ENCODE measurements at regions not wholly inside any gene's neighbourhood (a gene's known extent, or its start where the extent isn't known, plus 50 kb on each side); places are given as distances from the start of the nearest gene placed in this dataset.
"Not testable (repeated sequence)": the region's sequence is repeated elsewhere in the genome, so short reads cannot be mapped to it uniquely, and the experiment has no call there.

DNA sequence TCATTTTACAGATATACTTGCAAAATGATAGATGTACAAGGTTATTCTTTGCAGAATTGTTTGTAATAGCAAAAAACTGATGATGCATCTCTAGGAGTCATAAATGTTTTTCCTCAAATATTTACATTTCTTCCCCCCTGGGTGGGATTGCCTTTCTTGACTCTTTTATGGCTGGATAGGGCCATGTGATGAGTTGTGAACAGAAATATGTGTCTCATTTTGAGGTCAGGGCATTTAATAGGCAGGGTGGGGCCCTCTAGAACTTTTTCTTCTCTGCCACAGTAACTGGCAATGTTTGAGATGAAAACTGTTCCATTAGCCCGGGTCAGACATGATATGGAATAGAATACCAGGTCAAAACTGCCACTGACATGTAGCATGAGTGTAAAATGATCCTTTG is 159.5 kb upstream of the SYNCRIP start:
- no peak for DNase-seq

DNA sequence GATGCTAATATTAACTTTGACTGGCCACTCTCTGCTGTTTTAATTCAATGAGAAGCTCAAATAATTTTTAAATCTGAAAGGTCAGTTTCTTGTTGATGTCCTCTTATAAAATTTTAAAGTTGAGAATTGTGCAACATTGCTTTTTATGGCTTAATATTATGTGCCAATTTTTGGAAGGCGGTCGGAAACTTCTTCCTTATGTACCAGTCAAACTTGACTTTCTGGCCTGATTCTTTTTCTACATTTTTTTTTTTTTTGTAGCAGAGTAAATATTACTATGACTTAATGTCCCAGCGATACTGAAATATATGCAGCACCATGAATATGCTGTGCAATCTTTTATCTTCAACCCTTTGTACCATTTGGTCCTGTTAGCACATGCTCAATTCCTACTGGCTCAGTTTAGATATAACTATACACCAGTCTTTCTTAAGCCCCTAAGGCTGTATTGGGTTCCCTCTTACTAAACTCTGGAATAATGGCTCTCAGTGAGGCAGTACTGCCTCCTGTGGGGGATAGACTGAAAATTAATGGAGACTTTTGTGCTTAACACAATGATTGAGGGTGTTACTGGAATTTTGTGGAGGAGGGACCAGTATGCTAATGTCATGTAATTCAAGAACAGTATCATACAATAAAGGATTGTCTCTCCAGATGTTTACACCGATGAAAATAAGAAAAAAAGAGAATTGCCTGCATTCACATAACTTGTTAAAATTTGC is 156.4 kb upstream of the SYNCRIP start:
- no peak for DNase-seq

GRCh38 chr6:85797993-85798392 is 155.3 kb upstream of the SYNCRIP start:
- no peak for DNase-seq

DNA sequence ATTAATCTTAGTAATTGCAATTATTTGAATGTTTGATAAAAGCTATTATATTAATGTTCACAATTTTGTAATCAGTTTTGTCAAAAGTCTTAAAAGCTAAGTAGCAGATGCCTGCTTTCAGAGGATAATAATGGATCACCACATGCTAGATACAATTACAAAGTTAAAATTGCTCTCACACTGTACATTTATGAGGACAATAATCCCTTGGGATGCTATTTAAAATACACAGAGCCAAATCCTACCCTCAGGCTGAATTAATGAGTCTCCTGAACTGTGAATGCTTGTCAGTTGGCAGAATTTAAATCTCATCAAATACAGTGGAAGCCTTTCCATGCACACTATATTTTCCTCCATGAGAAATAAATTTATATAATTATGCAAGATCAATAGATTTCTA is 153.3 kb upstream of the SYNCRIP start:
- DNase-seq, result no peak

GRCh38 chr6:85792254-85792653 is 149.6 kb upstream of the SYNCRIP start:
- no peak for DNase-seq

GRCh38 chr6:85775883-85776282 is 133.2 kb upstream of the SYNCRIP start:
- DNase-seq, result no peak

DNA sequence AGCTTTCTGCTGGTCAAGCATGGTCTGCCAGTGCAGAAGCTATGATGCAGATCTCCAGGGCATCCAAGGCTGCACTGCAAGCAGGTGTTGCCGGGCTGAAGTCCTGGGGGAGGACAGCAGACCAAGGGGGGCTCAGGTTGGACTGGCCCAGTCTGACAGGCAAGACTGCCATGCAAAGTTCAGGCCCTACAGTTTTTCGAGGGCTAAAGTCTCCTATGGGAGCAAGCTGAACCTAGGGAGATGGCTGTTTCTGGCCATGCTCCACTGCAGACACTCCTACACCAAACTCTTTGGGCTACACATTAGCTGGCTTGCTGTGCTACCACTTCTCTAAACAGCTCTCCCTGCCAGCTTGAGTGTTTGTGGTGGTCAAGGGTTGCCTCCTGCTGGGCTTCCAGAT is 130.0 kb upstream of the SYNCRIP start:
- DNase-seq, result no peak

DNA sequence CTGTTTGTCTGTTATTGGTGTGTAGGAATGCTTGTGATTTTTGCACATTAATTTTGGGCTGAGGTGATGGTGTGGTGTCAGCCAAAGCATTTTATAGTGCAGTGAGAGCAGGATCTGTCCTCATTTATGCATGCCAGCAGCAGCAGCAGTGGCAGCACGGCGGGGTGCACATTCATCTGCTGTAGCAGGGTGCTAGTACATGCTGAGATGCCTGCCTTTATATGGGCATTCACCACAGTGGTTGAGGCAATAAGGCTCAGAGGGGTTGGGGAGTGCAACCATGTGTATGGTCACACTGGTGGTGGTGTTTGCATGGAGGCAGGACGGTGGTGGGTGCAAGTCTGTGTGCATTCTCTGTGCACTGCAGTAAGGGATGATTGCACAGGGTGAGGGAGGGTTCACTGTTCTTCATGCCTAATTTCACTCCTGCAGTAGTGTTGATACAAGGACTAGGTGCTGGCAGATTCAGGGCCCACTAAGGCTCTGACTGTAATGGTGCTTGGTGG is 129.3 kb upstream of the SYNCRIP start:
- DNase-seq, result no peak

DNA sequence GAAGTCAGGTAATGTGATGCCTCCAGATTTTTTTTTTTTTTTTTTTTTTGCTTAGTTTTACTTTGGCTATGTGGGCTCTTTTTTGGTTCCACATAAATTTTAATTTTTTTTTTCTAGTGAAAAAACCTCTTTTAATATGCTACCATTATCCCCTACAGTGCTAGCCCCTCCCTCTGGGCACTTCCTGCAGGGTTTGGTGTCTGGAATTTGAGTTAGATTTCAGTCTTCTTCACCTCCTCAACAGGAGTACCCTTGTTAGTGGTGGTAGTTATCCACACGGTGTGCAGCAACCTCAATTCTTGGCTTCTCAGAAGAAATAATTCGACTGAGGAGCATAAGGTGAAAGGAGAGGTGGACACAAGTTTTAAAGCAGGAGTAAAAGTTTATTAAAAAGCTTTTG is 128.8 kb upstream of the SYNCRIP start:
- no peak for DNase-seq

DNA sequence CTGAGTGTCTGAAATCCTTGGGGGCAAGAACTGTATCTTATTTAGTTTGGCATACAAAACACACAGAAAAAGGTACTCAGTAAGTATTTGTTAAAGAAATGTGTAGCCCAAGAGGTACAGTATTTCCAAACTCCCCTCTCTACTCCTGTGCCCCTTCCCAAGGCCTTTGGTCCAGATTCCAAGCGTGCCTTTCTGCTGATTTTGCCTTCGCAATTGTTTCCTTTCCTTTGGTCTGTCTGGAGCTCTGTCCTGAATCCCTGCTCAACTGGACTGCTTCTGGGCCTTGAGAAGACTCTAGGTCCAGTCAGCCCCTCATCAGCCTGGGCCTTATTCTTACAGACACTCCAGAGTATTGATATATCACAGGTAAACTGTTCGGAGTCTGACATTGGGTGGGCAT is 122.2 kb upstream of the SYNCRIP start:
- no peak for DNase-seq

DNA sequence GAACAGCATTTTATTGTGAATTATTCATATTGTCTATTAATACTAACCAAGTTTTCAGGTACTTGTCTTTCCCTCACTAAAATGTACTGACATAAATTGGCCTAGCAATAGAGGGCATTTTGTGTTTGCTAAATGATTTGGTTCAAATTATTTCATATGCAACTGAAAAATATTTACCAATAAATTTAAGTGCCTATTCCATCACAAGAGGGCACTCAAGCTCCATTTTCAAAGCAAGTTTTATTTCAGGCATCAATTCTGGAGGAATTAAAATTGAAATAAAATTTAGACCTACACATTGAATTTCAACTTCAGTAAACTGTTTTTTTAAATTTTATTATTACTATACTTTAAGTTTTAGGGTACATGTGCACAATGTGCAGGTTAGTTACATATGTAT is 114.3 kb upstream of the SYNCRIP start:
- DNase-seq, result no peak

DNA sequence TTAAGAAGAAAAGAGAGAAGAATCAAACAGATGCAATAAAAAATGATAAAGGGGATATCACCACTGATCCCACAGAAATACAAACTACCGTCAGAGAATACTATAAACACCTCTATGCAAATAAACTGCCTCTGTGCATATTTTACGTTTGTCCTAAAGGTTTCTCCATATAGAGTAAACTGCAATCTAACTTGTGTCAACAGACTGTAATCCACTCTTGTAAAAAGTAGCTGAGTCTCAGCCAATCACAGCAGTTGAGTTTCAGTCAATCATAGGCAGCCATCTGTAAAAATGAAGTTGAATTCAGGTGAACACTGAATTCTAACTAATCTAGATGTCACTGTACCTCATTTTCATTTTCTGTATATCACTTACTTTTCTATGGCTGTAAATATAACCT is 112.2 kb upstream of the SYNCRIP start:
- DNase-seq, result no peak

DNA sequence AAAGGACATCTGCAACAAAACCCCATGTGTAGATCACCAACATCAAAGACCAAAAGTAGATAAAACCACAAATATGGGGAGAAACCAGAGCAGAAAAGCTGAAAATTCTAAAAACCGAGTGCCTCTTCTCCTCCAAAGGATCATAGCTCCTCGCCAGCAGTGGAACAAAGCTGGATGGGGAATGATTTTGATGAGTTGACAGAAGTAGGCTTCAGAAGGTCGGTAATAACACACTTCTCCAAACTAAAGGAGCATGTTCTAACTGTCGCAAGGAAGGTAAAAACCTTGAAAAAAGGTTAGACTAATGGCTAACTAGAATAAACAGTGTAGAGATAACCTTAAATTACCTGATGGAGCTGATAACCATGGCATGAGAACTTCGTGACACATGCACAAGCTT is 109.9 kb upstream of the SYNCRIP start:
- no peak for DNase-seq

DNA sequence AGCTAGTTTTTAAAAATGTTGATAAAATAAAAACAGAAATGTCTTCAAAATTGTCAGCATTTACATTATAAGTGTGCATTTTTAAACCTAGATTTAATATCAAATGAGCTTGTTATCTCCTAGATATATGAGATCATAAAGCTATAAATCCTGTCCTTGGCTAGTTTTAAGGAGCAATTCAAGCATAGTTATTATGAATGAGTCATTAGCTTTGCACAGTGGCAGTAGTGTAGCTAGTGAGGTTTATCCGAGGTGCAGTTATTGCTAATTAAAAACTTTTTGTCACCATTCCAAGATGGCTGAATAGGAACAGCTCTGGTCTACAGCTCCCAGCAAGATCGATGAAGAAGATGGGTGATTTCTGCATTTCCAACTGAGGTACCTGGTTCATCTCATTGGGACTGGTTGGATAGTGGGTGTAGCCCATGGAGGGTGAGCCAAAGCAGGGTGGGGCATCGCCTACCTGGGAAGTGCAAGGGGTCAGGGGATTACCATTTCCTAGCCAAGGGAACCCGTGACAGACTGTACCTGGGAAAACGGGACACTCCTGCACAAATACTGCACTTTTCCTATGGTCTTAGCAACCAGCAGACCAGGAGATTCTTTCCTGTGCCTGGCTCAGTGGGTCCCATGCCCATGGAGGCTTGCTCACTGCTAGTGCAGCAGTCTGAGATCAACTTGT is 108.8 kb upstream of the SYNCRIP start:
- no peak for DNase-seq

GRCh38 chr6:85750146-85750545 is 107.5 kb upstream of the SYNCRIP start:
- not testable (repeated sequence) for DNase-seq

- no peak for DNase-seq
Observed at GRCh38 chr6:85749236-85749635, 106.5 kb upstream of the SYNCRIP start.

DNA sequence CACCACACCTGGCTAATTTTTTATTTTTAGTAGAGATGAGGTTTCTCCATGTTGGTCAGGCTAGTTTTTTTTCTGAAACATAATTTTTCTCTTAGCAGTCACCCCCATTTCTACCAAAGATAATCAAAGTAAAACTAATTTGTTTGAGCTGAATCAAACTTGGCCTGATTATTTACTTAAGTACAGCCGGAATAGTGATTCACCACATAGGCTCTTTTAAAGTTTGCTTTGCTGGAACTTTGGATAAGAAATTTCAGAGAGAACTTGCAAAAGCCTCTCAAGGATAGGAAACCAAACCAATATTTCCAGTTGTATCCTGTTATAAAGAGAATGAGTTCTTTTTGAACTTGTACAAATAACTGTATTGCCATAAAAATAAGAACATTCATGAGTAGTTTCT is 105.0 kb upstream of the SYNCRIP start:
- no peak for DNase-seq

DNA sequence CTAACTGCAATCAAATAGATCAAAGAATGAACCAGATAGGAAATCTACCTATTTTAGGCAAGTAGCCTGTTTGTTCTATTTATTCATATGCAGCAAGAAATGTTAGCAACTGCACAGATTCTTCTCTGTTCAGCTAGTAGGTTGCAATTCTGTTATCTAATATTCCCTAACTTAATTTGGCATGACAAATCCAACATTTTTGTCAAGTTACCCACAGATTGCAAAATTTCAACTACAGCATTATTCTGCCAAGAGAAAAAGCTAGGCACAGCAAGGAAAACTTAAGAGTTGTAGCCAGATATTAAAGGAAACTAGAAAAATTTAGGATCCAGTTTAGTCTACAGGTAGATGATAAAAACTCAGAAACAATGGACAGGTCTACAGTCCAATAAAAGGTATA is 104.4 kb upstream of the SYNCRIP start:
- DNase-seq, result no peak

DNA sequence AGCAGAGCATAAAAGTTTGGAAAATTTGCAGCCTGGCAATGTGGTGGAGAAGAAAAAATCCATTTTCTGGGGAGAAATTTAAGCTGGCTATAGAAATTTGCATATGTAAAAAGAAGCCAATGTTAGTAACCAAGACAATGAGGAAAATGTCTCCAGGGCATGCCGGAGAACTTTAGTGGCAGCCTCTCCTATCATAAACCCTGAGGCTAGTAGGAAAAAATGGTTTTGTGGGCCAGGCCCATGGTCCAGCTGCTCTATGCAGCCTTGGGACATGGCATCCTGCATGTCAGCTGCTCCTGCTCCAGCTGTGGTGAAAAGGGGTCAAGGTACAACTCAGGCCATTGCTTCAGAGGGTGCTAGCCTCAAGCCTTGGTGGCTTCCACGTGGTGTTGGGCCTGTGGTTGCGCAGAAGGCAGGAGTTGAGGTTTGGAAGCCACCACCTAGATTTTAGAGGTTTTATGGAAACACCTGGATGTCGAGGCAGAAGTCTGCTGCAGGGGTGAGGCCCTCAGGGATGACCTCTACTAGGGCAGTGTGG is 101.8 kb upstream of the SYNCRIP start:
- no peak for DNase-seq

DNA sequence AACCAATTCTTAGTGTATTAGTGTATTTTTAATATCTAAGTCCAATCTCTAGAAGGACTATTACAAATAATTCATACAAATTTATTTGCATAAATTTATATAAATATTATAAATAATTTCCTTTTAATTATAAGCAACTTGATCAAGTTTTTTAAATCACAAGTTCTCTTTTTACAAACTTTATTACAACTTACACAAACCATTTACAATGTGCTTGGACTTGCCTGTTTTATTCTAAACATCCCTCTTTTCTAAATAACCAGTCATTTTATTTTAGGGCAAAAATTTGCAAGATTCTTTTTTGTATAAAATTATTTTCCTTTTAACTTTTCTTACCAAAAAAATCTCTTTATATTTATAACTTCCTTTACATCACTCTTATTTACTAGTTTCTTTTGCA is 83.5 kb upstream of the SYNCRIP start:
- no peak for DNase-seq

GRCh38 chr6:85715797-85716196 is 73.1 kb upstream of the SYNCRIP start:
- DNase-seq, result no peak

GRCh38 chr6:85714893-85715530 is 72.3 kb upstream of the SYNCRIP start:
- DNase-seq, result no peak

GRCh38 chr6:85712346-85712745 is 69.7 kb upstream of the SYNCRIP start:
- DNase-seq, result no peak
